ENCODE measurements at regions not wholly inside any gene's neighbourhood (a gene's known extent, or its start where the extent isn't known, plus 50 kb on each side); places are given as distances from the start of the nearest gene placed in this dataset.

DNA sequence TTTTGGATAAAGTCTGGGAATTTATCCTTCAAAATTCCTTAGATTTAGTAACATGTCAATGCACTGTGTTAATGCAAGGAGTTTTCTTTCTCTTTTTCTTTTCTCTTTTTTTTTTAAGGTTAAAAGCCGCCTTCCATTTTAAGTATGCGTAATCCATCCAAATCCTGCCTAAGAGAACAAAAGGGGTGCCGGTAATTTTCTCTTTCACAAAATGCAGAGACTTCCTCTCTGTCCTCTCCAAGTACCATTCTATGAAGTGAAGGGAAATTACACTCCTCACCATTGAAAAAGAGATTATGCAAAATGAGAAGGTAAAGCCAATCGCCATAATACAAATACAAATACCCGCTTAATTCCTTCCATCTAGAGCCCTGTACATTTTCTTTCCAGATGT lies 273.8 kb downstream of the BLID start:
- Histone ChIP-seq H3K4me1 (ENCODE audit: insufficient read depth, poor library complexity, severe bottlenecking) (no peaks in the 10 kb centered on the region), H3K36me3 (ENCODE audit: low read depth) (no peaks in the 10 kb centered on the region), H3K9me3 (ENCODE audit: severe bottlenecking) (no peaks in the 10 kb centered on the region), H3K27me3 (ENCODE audit: insufficient read depth, poor library complexity, severe bottlenecking) (no peaks in the 10 kb centered on the region), H3K4me3 (ENCODE audit: severe bottlenecking) (no peak overlapping the region), H3K27ac (ENCODE audit: poor library complexity, severe bottlenecking) (no peak overlapping the region)
- no peak for DNase-seq (ENCODE audit: low spot score)
- ATAC-seq (ENCODE audit: low read depth) = no peak
- TF ChIP-seq, protein P1, sequence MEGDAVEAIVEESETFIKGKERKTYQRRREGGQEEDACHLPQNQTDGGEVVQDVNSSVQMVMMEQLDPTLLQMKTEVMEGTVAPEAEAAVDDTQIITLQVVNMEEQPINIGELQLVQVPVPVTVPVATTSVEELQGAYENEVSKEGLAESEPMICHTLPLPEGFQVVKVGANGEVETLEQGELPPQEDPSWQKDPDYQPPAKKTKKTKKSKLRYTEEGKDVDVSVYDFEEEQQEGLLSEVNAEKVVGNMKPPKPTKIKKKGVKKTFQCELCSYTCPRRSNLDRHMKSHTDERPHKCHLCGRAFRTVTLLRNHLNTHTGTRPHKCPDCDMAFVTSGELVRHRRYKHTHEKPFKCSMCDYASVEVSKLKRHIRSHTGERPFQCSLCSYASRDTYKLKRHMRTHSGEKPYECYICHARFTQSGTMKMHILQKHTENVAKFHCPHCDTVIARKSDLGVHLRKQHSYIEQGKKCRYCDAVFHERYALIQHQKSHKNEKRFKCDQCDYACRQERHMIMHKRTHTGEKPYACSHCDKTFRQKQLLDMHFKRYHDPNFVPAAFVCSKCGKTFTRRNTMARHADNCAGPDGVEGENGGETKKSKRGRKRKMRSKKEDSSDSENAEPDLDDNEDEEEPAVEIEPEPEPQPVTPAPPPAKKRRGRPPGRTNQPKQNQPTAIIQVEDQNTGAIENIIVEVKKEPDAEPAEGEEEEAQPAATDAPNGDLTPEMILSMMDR (IDR thresholded peaks at IDR 0.05; ENCODE audit: poor library complexity, severe bottlenecking) = no peak

DNA sequence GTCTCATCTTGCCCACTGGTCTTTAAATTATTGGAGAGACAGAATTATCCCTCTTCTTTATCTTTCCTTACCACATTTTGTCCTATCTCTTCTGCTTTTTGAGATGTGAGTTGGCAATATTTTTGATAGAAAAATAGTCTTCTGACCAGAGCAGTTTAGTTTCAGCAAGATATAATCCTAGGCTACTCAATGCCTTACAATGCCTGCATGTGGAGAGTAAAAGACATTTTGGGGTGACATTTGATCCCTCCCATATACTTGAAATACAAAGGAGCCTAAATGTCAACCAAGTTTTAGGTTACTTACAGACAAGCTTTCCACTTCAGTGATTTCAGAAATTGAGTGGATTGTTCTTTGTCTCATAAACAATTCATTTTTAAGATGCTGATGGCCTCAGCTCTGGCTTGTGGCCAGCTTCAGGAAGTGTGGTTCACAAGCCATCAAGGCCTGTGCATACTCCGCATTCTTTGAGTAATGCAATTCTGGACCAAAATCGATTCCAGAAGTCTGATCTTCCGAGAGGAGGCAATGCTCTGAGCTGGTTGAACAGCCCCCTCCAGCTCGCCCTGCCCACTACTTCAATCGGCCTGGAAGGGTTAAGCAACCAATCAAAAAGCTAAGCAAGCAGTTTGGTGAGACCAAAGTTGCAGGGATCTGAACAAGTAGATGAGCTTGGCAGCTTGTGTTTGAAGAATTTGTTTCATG lies 274.4 kb downstream of the BLID start:
- TF ChIP-seq, protein P1 (IDR thresholded peaks at IDR 0.05; ENCODE audit: poor library complexity, severe bottlenecking) = no peak
- no peak overlapping the region for H3K4me3 ChIP-seq (ENCODE audit: severe bottlenecking)
- H3K36me3 ChIP-seq (ENCODE audit: low read depth) = no peaks in the 10 kb centered on the region
- H3K27ac ChIP-seq (ENCODE audit: poor library complexity, severe bottlenecking) = no peak overlapping the region
- no peak for DNase-seq (ENCODE audit: low spot score)
- ATAC-seq (ENCODE audit: low read depth) = no peak
- no peaks in the 10 kb centered on the region for H3K27me3 ChIP-seq (ENCODE audit: insufficient read depth, poor library complexity, severe bottlenecking)
- H3K4me1 ChIP-seq (ENCODE audit: insufficient read depth, poor library complexity, severe bottlenecking) = no peaks in the 10 kb centered on the region
- H3K9me3 ChIP-seq (ENCODE audit: severe bottlenecking) = peaks cover 3% of the 10 kb centered on the region

DNA sequence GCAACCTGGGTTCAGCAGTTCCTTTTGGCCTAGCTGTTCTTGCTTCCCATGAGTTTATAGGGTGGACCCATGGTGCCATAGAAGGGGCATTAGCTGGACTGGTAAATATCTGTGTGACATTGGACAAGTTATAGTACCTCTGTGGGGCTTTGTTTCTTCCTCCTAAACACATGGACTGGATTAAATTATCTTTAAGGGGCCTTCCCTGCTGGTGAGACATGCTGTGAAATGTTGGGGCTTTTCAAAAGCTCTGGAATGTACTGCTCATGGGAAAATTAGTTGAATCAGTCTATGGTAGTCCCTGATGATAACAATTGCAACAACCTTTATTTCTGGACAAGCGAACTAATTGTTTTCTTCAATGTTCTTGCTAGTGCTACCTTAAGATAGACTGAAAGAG lies 276.2 kb downstream of the BLID start:
- Histone ChIP-seq H3K27ac (ENCODE audit: poor library complexity, severe bottlenecking) (no peak overlapping the region), H3K9me3 (ENCODE audit: severe bottlenecking) (peaks cover 3% of the 10 kb centered on the region), H3K4me1 (ENCODE audit: insufficient read depth, poor library complexity, severe bottlenecking) (no peaks in the 10 kb centered on the region), H3K4me3 (ENCODE audit: severe bottlenecking) (no peak overlapping the region), H3K36me3 (ENCODE audit: low read depth) (0 out of 2 replicates have a peak, but pooled peaks cover 3% of the 10 kb centered on the region), H3K27me3 (ENCODE audit: insufficient read depth, poor library complexity, severe bottlenecking) (no peaks in the 10 kb centered on the region)
- TF ChIP-seq, protein P1 (IDR thresholded peaks at IDR 0.05; ENCODE audit: poor library complexity, severe bottlenecking) = no peak
- no peak for DNase-seq (ENCODE audit: low spot score)
- no peak for ATAC-seq (ENCODE audit: low read depth)

DNA sequence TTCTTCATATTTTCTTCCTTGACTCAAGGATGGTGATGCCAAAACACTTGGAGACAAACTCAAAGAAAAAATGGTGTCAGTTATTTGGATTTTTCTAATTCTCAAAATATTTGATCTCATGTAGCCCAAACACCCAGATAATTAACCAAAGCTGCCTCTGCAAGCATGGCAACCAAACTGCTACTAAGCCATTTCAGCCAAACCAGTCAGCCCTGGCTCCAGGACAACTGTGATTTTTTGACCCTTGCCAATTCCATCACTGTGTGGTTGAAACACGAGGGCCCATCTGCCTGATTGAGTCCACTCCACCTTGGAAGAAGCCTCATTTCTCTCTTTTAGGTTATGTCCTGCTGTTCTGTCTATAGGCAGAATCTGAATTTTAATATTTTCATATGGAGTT lies 277.4 kb downstream of the BLID start:
- H3K27ac ChIP-seq (ENCODE audit: poor library complexity, severe bottlenecking) = no peak overlapping the region
- no peak for DNase-seq (ENCODE audit: low spot score)
- TF ChIP-seq, protein P1 (IDR thresholded peaks at IDR 0.05; ENCODE audit: poor library complexity, severe bottlenecking) = no peak
- H3K4me1 ChIP-seq (ENCODE audit: insufficient read depth, poor library complexity, severe bottlenecking) = no peaks in the 10 kb centered on the region
- no peak for ATAC-seq (ENCODE audit: low read depth)
- peaks cover 3% of the 10 kb centered on the region for H3K9me3 ChIP-seq (ENCODE audit: severe bottlenecking)
- no peaks in the 10 kb centered on the region for H3K27me3 ChIP-seq (ENCODE audit: insufficient read depth, poor library complexity, severe bottlenecking)
- no peak overlapping the region for H3K4me3 ChIP-seq (ENCODE audit: severe bottlenecking)
- H3K36me3 ChIP-seq (ENCODE audit: low read depth) = 0 out of 2 replicates have a peak, but pooled peaks cover 3% of the 10 kb centered on the region

DNA sequence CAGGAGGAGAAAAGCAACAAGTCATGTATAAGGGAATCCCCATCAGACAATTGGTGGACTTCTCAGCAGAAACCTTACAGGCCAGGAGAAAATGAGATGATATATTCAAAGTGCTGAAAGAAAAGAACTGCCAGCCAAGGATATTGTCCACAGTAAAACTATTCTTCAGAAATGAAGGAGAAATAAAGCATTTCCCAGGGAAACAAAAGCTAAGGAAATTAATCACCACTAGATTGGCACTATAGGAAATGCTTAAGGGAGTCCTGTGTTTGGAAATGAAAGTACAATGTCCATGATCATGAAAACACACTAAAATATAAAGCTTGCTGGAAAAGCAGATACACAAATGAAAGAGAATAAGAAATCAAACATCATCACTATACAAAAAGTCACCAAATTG lies 282.0 kb downstream of the BLID start:
- ATAC-seq (ENCODE audit: low read depth) (no peak), DNase-seq (ENCODE audit: low spot score) (no peak)
- no peaks in the 10 kb centered on the region for H3K27me3 ChIP-seq (ENCODE audit: insufficient read depth, poor library complexity, severe bottlenecking)
- peaks cover 10% of the 10 kb centered on the region for H3K4me1 ChIP-seq (ENCODE audit: insufficient read depth, poor library complexity, severe bottlenecking)
- H3K9me3 ChIP-seq (ENCODE audit: severe bottlenecking) = peaks cover 3% of the 10 kb centered on the region
- no peak overlapping the region for H3K27ac ChIP-seq (ENCODE audit: poor library complexity, severe bottlenecking)
- H3K4me3 ChIP-seq (ENCODE audit: severe bottlenecking) = no peak overlapping the region
- H3K36me3 ChIP-seq (ENCODE audit: low read depth) = 0 out of 2 replicates have a peak, but pooled peaks cover 3% of the 10 kb centered on the region
- TF ChIP-seq, protein P1 (IDR thresholded peaks at IDR 0.05; ENCODE audit: poor library complexity, severe bottlenecking) = no peak

Data from RWPE2 (cell line).